PC-9 (cell line): ENCODE measurements at regions not wholly inside any gene's neighbourhood (a gene's known extent, or its start where the extent isn't known, plus 50 kb on each side); places are given as distances from the start of the nearest gene placed in this dataset.

Experiments used
- BruUV-seq: library from RNA; stranded (reverse); fragments of 400-500 nt; replicated peaks from 2 replicates; lab custom pipeline; 2021; lab: Mats Ljungman, UMichigan
- CTCF ChIA-PET: fragments of 300-600 bp; sonication (Branson Sonifier 250); formaldehyde crosslinking; loops from one replicate; lab custom pipeline; 2022; ENCODE audit warnings: antibody characterized with exemption; lab: Charles Lee
- POLR2A ChIA-PET: fragments of 300-600 bp; sonication (Branson Sonifier 250); formaldehyde crosslinking; loops from one replicate; lab custom pipeline; 2022; ENCODE audit warnings: antibody characterized with exemption; ENCODE audit not compliant: unreplicated experiment; lab: Charles Lee
- DNase-seq, 2 experiments: peaks; one replicate each; pipeline versions ENCODE4 v3.0.0 to v3.0.0-alpha.2; 2015 to 2022; ENCODE audit warnings: mixed read lengths in 1 of 2
- H2AFZ ChIP-seq: fragments of 200-600 bp; sonication (generic); 2 replicates; pipeline ENCODE4 v1.8.1; 2017; ENCODE audit warnings: antibody characterized with exemption
- H3F3A ChIP-seq: fragments of 200-600 bp; sonication (generic); 2 replicates; pipeline ENCODE4 v1.8.1; 2017; ENCODE audit warnings: antibody characterized with exemption, mild to moderate bottlenecking, low read depth; ENCODE audit not compliant: insufficient read depth
- H3K27ac ChIP-seq: fragments of 200-600 bp; sonication (generic); 2 replicates; pipeline ENCODE4 v1.6.1; 2016; ENCODE audit warnings: mixed run types
- H3K27me3 ChIP-seq: fragments of 200-600 bp; sonication (generic); 2 replicates; pipeline ENCODE4 v1.6.1; 2016; ENCODE audit warnings: low read depth, mixed run types; ENCODE audit not compliant: insufficient read depth
- H3K36me3 ChIP-seq: fragments of 200-600 bp; sonication (generic); 2 replicates; pipeline ENCODE4 v1.6.1; 2016; ENCODE audit warnings: low read depth, mixed run types
- H3K4me1 ChIP-seq: fragments of 200-600 bp; sonication (generic); replicated peaks from 2 replicates; pipeline ENCODE4 v1.6.1; 2016; ENCODE audit warnings: mixed run types; ENCODE audit not compliant: insufficient read depth
- H3K4me2 ChIP-seq: fragments of 200-600 bp; sonication (generic); 2 replicates; pipeline ENCODE4 v1.6.1; 2017; ENCODE audit warnings: mixed run types
- H3K4me3 ChIP-seq: fragments of 200-600 bp; sonication (generic); 2 replicates; pipeline ENCODE4 v1.6.1; 2016; ENCODE audit warnings: mixed run types
- H3K79me2 ChIP-seq: fragments of 200-600 bp; sonication (generic); 2 replicates; pipeline ENCODE4 v1.6.1; 2017; ENCODE audit warnings: low read depth, mixed run types
- H3K9me2 ChIP-seq: fragments of 200-600 bp; sonication (generic); 2 replicates; pipeline ENCODE4 v1.8.1; 2017; ENCODE audit warnings: mild to moderate bottlenecking; ENCODE audit not compliant: insufficient read depth
- H3K9me3 ChIP-seq: fragments of 200-600 bp; sonication (generic); 2 replicates; pipeline ENCODE4 v1.8.1; 2016; ENCODE audit warnings: low read depth; ENCODE audit not compliant: insufficient read depth
- H4K20me1 ChIP-seq: fragments of 200-600 bp; sonication (generic); 2 replicates; pipeline ENCODE4 v1.8.1; 2017; ENCODE audit not compliant: insufficient read depth
- EZH2 ChIP-seq: fragments of 200-600 bp; sonication (generic); IDR thresholded peaks from 2 replicates; pipeline ENCODE4 v1.8.0; 2017; ENCODE audit warnings: antibody characterized with exemption, low read depth
- intact Hi-C: fragments of 100-400 bp; cut with micrococcal nuclease; formaldehyde crosslinking; loops from one replicate; pipeline ENCODE4 v1.10.0; 2022; ENCODE audit not compliant: unreplicated experiment
- TF ChIP-seq, protein P1 (sequence below): fragments of 200-600 bp; sonication (generic); conservative IDR thresholded peaks from 2 replicates; pipeline ENCODE4 v1.6.1; 2017; ENCODE audit warnings: mixed run types, antibody characterized with exemption, mild to moderate bottlenecking, moderate library complexity

DNA sequence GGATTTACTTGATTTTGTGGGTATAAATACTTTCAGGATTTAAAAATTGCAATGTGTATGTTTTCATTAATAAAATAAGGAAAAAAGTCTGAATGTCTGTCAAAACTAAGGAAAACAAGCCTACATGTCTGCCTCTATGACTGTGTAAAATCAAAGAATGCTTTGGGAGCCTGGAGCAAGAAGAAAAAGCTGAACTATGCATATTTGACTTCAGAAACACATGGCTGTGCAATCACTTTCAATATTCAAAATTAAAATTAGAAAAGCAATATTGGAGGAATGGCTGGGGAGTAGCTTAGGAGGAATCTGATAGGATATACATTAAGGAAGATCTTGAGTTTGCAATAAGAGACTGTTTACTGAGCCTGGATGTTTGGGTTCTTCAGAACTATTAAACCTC is 147.1 kb downstream of the ADAM29 start:
- Histone ChIP-seq H4K20me1 (no peaks in the 10 kb centered on the region), H3K36me3 (no peaks in the 10 kb centered on the region), H3K27ac (no peak overlapping the region), H2AFZ (no peak overlapping the region), H3K79me2 (no peaks in the 10 kb centered on the region), H3K4me3 (no peak overlapping the region), H3F3A (no peaks in the 10 kb centered on the region), H3K27me3 (no peaks in the 10 kb centered on the region), H3K9me3 (no peaks in the 10 kb centered on the region), H3K9me2 (no peaks in the 10 kb centered on the region), H3K4me1 (no peaks in the 10 kb centered on the region), H3K4me2 (no peak overlapping the region)
- no peak for DNase-seq
- ChIA-PET POLR2A (interaction anchor here (0.7 kb wide), 1 partner anchor 29 kb away, joined by 6 read pairs; no protein-coding TSS in a partner anchor), CTCF (no interaction called here)
- intact Hi-C loops: no loop called here
- TF ChIP-seq, protein P1, sequence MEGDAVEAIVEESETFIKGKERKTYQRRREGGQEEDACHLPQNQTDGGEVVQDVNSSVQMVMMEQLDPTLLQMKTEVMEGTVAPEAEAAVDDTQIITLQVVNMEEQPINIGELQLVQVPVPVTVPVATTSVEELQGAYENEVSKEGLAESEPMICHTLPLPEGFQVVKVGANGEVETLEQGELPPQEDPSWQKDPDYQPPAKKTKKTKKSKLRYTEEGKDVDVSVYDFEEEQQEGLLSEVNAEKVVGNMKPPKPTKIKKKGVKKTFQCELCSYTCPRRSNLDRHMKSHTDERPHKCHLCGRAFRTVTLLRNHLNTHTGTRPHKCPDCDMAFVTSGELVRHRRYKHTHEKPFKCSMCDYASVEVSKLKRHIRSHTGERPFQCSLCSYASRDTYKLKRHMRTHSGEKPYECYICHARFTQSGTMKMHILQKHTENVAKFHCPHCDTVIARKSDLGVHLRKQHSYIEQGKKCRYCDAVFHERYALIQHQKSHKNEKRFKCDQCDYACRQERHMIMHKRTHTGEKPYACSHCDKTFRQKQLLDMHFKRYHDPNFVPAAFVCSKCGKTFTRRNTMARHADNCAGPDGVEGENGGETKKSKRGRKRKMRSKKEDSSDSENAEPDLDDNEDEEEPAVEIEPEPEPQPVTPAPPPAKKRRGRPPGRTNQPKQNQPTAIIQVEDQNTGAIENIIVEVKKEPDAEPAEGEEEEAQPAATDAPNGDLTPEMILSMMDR: no peak
- TF ChIP-seq EZH2: no peak
- no TSS peak for BruUV-seq

DNA sequence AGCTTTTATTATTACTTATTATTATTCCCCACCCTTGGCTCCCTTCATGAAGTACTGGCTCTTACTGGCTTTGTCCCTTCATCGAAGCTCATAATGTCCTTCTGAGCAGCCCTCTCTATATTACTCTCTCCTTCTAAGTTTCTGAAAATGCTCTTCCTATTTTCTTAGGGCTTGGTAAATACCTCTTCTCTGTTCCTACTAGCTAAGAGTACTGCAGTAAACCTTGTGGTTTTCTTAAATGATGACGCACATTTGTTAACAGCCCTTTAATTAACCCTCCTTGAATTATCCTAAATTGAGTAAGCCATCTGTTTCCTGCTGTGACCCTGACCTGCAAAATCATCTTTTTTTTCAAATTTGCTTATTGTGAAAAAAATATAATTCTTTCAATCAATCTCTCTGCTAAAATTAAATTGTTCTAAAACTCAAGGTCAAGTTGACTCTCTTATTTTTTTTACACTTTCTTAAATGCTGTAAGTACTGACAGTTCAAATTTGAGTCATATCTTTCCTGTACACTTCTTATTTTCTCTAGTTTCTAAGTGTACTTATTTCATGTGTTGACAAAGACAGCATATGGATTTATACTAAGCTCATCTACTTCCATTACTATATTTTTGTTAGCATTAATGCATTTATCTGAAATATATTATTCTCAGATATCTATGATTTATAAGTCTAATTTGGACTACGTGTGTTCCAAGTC is 148.9 kb downstream of the ADAM29 start:
- no peaks in the 10 kb centered on the region for H3K9me3 ChIP-seq
- DNase-seq: no peak
- intact Hi-C loops: no loop called here
- ChIA-PET CTCF (no interaction called here), POLR2A (no interaction called here)
- no peaks in the 10 kb centered on the region for H3F3A ChIP-seq
- H3K4me1 ChIP-seq: no peaks in the 10 kb centered on the region; the same call in 1 of the 2 replicates
- H3K4me2 ChIP-seq: no peak overlapping the region
- no peaks in the 10 kb centered on the region for H4K20me1 ChIP-seq
- no peak overlapping the region for H3K4me3 ChIP-seq
- H3K9me2 ChIP-seq: no peaks in the 10 kb centered on the region
- no peaks in the 10 kb centered on the region for H3K36me3 ChIP-seq
- no peaks in the 10 kb centered on the region for H3K79me2 ChIP-seq
- no peak for TF ChIP-seq EZH2
- TF ChIP-seq, protein P1: no peak
- H3K27me3 ChIP-seq: no peaks in the 10 kb centered on the region
- H3K27ac ChIP-seq: no peak overlapping the region
- no peak overlapping the region for H2AFZ ChIP-seq
- no TSS peak for BruUV-seq

DNA sequence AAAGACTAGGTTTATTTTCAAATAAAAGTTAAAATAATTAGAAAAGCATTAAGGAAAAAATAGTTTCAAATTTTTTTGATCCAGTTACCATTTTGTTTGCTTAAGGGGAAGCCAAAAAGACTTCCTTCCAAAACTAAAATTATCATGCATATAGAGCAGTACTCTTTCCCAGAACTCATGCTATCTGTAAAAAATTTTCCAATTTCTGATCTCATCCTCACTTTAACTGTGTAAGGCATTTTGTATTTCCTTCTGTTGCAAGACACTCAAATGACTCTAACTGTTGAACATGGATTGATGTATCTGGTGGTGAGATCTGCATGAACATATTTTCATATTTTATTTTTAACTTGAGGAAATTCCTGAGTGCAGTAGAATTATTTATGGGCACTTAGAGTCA is 150.1 kb downstream of the ADAM29 start:
- H3K4me1 ChIP-seq: no peaks in the 10 kb centered on the region; the same call in 1 of the 2 replicates
- POLR2A ChIA-PET: no interaction called here
- H3K27me3 ChIP-seq: no peaks in the 10 kb centered on the region
- no peaks in the 10 kb centered on the region for H3K79me2 ChIP-seq
- intact Hi-C loops: no loop called here
- BruUV-seq: no TSS peak
- no peak overlapping the region for H3K4me3 ChIP-seq
- no peak overlapping the region for H2AFZ ChIP-seq
- H3K27ac ChIP-seq: no peak overlapping the region
- no peaks in the 10 kb centered on the region for H3K9me2 ChIP-seq
- no peaks in the 10 kb centered on the region for H4K20me1 ChIP-seq
- no peaks in the 10 kb centered on the region for H3K36me3 ChIP-seq
- DNase-seq: no peak
- no peaks in the 10 kb centered on the region for H3F3A ChIP-seq
- H3K9me3 ChIP-seq: no peaks in the 10 kb centered on the region
- no peak for TF ChIP-seq EZH2
- TF ChIP-seq, protein P1: no peak
- no peak overlapping the region for H3K4me2 ChIP-seq
- CTCF ChIA-PET: interaction anchor here (0.5 kb wide), 1 partner anchor 469 kb away, joined by 3 read pairs; no protein-coding TSS in a partner anchor
